H1 (cell line): ENCODE measurements at regions not wholly inside any gene's neighbourhood (a gene's known extent, or its start where the extent isn't known, plus 50 kb on each side); places are given as distances from the start of the nearest gene placed in this dataset.

Source experiments
- BCL11A ChIP-seq, 2 experiments: IDR thresholded peaks; one replicate each; pipeline ENCODE4 v1.6.1; 2011; ENCODE audit warnings: low read depth in 2 of 2, low read length in 2 of 2, mild to moderate bottlenecking in 2 of 2
- CTBP2 ChIP-seq: IDR thresholded peaks from 2 replicates; pipeline ENCODE4 v1.7.0; 2011; ENCODE audit warnings: borderline replicate concordance, mild to moderate bottlenecking, moderate library complexity, mixed read lengths, low read length; ENCODE audit not compliant: insufficient read depth, insufficient read length
- GABPA ChIP-seq: IDR thresholded peaks from 2 replicates; pipeline ENCODE4 v1.6.1; 2011; ENCODE audit warnings: mild to moderate bottlenecking, low read length, moderate library complexity, borderline replicate concordance; ENCODE audit not compliant: insufficient read depth

GRCh38 chr3:27990837-27991236, 250.6 kb upstream of the CMC1 start (continued):
- TF ChIP-seq CTBP2, result no peak
- TF ChIP-seq BCL11A (IDR thresholded peaks at IDR 0.05; ENCODE audit: low read depth in 2 of 2, low read length in 2 of 2), result no peak
- TF ChIP-seq GABPA, result no peak
